ENCODE measurements at regions not wholly inside any gene's neighbourhood (a gene's known extent, or its start where the extent isn't known, plus 50 kb on each side); places are given as distances from the start of the nearest gene placed in this dataset.
"Not testable (repeated sequence)": the region's sequence is repeated elsewhere in the genome, so short reads cannot be mapped to it uniquely, and the experiment has no call there.

DNA sequence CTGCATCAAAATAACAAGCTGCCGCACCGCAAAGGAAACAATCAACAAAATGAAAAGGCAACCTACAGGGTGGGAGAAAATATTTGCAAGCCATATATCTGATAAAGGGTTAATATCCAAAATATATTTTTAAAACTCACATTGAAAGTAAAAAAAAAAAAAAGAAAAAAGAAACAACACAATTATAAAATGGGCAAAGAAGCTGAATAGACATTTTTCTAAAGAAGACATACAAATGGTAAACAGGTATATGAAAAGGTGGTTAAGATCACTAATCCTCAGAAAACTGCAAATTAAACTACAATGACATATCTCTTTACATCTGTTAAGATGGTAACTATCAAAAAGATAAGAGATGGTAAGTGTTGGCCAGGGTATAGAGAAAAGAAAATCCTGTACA, 105.4 kb upstream of the LY86 start:
- no peak for DNase-seq

DNA sequence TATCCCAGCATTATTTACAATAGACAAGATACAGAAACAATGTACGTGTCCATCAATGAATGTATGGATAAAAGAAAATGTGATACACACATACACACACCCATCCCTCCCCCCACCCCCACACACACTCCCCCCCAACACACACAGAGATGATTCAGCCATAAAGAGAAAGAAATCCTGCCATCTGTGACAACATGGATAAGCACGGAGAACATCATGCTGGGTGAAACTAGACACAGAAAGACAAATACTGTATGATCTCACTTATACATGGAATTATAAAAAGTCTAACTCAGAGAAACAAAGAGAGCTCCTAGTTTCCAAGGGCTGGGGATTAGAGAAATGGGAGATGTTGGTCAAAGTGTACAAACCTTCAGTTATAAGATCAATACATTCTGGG, 104.8 kb upstream of the LY86 start:
- DNase-seq, result no peak

DNA sequence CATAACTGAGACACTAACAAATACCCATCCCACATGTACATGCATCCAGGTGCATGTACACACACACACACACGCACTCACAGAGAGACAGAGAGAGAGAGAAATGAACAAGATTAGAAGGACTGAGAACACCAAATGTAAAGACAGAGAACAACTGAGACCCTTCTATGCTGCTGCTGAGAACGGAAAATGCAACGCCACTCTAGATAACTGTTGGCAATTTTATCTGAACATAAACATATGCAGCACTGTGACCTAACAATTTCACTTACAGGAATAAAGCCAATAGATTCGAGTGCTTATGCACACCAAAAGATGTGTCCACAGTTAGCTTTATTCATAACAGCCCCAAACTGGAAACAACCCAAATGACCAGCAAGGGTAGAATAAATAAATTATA, 103.8 kb upstream of the LY86 start:
- DNase-seq, result no peak

DNA sequence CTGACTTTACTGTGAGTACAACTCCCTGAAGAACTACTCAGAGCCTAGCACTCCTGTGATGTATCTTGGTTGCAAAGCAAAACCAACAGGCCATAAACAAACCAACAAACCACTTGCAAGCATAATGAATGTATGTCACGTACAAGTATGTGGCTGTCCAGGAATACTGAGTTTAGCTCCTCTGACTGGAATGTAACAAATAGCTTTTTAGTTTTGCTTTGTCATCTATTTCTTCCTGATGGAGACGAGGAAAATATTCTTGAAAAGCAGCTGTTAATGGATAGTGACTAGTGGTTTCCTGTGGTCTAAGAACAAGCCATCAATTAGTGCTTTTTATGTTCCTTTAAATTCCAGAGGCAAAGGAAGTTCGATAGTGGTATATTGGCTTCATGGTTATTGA, 101.9 kb upstream of the LY86 start:
- DNase-seq, result no peak

DNA sequence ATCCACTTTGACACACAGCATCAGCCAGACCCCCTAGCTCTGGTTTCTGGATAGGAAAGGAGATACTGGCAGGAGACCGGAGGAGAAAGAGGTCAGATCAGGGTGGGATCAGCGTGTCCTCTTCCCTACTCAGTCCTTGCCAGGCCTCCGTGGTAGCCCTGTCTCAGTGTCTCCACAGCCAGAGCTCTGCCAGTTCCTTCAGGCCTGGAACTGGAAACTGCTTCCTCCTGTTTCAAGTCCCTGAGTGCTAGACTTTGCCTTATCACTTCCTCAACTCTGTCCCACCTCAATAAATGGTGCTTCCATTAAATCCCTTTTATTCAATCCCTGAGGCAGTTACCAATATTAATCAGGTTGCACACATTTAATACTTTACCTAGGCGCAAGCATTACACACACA, 96.8 kb upstream of the LY86 start:
- peak in 2 of 4 experiments; percentile 34 to 40 for DNase-seq

DNA sequence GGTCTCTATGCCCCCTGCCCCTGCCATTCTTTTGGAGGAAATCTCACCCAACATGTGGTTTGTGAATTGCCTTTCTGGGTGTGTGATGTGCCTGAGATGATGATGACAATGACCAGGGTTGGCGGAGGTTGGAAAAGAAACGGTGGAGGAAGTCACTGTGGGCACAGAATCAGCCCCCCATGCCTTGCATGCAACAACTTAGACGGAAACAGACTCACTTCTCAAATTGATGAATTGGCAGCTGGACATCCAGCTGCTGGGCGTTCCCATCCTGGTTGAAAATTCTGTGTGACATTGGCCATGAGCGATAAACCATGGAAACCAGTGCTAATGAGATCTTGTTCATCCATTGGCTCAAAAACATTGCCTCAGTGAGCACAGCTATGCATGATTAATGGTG, 95.8 kb upstream of the LY86 start:
- DNase-seq, result peak in 3 of 4 experiments; percentile 28 to 33 (median 28)

DNA sequence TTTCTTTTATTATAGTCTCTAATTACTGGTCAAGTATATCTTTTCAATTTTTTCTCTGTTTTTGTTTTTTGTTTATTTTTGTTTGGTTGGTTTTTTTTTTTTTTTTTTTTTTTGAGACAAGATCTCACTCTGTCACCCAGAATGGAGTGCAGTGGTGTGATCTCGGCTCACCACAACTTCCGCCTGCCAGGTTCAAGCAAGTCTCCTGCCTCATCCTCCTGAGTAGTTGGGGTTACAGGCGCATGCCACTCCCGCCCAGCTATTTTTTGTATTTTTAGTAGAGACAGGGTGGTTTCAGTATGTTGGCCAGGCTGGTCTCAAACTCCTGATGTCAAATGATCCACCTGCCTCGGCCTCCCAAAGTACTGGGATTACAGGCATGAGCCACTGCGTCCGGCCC, 94.4 kb upstream of the LY86 start:
- not testable (repeated sequence) for DNase-seq

DNA sequence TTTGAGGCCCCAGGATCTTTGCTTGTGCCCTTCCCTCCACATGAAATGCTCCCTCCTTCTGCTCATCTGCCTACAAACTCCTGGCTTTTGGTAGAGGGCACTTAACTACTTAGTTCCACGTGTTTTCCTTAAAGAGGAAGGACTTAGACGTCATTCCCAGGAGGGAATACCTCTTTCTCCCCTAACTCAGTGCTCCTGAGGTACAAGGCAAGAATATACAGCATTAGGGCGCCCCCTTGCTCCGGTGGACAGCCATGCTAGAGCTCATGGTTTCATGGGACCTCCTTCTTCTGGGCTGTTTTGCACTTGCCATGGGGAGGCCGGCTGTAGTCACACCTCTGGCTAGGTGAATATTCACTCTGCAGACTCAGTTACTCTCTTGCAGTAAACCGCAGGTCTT, 93.8 kb upstream of the LY86 start:
- DNase-seq, result peak; percentile 72 to 85 (median 79)

DNA sequence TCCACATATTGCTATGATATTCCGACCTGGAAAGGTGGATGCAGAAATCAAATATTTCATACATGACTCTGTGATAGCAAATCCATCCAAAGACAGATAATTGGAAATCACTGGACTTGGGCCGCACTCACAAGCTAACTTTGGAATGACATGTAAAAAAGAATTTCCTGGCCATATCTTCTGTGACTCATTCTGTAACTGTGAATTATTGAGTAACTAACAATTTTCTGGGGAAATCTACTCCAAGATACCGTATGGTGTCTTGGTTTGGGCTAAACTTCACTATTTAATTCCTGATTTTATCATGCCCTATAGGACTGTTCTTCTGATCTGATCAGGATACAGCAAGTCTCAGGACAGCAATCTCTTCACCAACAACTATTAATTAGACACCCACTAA, 92.7 kb upstream of the LY86 start:
- peak in 2 of 4 experiments; percentile 43 to 47 for DNase-seq

DNA sequence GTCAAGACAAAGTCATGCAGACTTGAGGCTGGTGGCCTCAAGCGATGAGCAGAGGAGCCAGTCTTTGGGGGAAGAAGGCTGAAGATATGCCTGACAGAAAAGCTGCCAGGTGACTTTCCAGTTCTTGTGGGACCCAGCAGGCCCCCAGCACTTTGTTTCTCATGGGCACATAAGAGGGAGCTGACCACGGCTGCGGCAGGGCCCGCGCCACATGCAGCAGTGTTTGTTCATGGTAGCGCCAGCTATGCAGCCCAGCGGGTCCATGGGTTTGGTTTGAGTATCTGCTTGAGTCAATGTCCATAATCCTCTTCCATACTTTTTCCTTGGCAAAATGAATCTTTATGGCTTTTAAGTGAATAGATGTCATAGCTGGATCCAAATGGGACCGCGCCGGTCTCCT, 91.0 kb upstream of the LY86 start:
- no peak for DNase-seq

DNA sequence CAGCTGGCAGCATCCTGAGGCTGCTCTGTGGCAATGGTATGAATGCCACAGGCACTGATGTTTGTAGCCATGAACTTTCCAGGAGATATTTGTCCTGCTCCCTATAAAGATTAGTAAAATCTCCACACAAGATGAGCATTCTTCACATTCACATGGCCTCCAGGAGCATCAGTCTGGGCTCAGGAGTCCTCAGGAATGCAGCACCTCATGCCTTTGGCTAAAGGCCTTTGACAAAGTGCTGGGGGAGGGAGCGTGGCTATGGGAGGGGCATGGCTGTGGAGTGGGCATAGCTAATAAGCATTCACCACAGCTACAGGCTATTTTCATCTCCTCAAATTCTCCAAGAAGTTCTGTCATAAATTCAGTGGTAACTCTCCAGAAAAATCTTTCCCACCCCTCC, 90.5 kb upstream of the LY86 start:
- no peak for DNase-seq

DNA sequence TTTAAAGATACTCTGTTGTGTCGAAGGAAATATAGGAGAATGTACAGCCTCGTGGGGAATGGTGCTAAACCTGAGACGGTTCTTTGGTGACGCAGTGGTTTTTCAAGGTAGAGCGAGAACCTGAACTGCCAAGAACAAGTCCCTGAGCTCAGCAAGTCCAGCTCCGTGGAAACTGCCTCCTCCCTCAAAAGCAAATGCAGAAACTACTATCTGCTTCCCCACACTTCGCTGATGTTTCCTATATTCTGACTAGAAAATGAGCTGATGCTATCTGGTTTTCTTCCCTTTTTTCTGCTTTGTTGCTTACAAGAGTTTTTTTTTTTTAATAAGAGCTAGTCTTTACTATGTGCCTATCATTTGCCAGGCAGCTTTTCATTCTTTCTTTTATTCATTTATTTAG, 85.3 kb upstream of the LY86 start:
- DNase-seq, result peak; percentile 63 to 87 (median 77)

DNA sequence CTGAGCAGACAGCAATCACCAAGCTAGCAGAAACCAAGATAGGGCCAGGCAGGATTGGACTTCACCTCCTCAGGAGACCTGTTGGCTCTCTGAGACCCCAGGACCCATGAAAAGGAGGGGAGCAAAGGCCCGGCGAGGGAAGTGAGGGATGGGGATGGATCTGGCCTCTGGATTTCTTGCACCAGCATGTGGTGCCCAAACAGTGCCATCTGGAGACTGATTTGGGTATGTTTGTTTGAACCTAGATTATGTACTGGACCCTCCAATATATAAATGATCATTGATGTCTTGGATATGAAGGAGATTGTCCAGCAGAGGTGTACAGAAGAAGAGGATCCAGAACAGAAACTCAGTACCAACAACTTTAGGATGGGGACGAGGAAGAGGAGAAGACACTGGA, 83.4 kb upstream of the LY86 start:
- no peak for DNase-seq

DNA sequence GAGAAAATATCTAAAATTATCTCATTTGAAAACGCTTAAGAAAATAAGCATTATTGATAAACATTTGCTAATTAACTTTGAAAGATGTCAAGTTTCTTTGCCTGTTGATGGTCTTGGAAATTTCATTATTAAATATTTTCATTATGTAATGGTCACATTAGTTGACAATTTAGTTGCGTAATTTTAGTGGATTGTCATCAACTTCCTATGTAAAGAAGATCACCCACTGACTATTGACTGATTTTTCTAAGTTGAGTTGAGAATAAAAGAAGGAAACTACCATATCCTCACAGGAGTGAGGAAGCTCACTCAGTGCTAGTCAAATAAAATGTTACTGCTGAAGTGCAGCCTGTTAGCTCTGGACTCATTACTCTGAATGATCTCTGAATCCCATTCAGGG, 79.9 kb upstream of the LY86 start:
- peak in 2 of 4 experiments; percentile 61 to 64 for DNase-seq

DNA sequence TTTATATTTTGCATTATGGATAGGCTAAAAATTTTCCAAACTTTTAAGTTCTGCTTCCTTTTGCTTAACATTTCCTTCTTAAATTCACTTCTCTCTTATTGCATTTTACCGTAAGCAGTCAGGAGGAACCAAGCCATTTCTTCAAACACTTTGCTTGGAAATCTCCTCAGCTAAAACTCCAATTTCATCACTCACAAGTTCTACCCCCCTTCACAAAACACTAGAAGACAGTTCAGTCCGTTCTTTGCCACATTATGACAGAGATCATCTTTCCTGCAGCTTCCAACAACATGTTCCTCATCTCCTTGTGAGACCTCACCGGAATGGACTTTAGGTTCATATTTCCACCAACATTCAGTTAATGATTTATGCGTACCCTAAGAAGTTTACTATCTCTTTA, 79.2 kb upstream of the LY86 start:
- peak; percentile 26 to 69 (median 50) for DNase-seq

DNA sequence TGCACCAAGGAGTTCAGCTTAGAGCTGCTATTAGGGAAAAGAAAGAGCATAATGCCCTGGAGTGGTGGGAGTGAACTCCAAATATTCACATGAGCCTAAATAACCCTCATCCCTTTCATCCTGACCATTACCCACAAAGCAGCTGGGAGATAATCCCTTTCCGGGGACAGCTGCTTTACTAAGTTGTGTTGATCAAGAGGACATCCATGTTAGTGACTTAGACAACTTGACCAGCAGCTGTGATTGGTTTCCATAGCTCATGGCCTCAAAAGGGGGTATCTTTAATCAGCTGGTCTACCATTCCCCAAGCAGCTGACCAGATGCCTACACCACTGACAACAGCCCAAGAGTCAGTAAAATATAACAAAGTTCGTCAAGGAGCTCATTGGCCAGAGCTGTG, 75.8 kb upstream of the LY86 start:
- DNase-seq, result no peak

DNA sequence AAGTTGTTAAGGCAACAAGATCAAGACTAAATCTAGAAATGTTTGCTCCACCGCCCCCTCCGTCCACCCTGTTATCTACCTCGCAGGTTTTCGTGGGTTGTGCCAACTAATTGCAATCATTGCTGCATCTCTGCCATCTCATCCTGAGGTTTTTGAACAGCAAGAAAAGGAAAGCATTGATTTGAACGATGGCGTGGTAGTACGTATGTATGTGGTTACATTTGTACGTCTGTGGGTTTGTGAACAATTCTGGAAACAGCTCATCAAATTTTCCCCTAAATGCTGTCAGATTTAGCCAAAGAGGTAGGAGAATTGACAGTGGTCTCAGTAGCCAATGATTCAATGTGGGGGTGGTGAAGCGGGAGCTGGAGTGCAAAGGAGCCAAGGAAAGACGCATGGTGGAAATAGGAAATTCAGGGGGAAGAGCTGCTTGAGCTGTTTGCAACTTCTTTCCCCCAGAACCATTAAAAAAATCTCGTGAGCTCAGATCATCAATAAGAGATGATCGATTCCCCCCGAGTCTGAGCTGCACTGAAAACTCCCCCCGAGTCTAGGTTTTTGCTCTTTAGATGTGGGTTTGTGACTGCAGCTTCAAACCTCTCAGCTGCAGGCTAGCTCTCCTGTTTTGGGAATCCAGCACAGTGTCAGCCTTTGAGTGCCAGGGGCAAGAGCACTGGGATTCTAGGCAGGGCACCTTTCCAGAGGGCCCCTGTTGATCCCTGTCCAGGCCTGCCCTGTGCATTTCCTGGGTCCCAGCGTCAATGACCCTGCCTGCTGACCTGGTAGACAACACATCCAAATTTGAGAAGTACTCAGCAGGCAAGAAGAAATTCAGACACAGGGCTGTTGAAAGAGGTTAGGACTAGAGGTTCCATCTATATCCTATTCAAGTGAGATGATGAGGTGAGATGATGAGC, 72.6 kb upstream of the LY86 start:
- DNase-seq, result no peak

DNA sequence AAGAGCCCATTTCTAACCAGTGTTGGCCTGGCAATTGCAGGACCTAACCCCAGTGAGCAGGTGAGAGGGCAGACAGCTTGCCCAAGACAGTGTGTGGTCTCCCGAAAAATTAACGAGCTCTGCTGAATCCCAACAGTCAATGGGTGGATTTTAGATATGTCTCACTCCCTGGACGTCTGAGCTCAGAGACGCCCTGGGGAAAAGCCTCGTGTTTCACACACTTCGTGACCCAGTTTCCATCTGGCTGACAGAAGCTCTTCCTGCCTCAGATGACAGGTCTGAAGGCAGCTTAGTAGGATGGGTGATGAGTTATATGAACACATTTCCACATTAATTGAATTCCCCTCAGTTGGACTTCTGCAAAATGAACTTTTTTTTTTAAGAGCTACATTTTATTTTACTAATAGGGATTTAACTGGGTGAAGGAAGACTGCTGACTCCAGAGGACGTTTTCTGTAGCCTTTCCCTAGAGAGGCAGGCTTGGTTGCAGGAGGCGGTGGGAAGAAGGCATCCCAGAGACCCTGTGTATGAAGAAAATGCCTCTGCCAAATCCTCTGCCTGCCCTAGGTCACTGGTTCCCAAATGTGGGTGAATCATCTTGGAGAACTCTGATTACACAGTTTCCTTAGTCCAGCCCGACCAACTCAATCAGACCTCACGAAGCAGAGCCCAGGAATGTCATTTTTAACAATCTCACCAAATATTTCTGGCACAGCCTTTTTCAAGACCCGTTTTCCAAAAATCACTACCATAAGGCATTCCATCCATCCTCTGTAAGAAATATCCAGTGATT, 71.7 kb upstream of the LY86 start:
- DNase-seq, result peak in 2 of 4 experiments; percentile 30 to 42

DNA sequence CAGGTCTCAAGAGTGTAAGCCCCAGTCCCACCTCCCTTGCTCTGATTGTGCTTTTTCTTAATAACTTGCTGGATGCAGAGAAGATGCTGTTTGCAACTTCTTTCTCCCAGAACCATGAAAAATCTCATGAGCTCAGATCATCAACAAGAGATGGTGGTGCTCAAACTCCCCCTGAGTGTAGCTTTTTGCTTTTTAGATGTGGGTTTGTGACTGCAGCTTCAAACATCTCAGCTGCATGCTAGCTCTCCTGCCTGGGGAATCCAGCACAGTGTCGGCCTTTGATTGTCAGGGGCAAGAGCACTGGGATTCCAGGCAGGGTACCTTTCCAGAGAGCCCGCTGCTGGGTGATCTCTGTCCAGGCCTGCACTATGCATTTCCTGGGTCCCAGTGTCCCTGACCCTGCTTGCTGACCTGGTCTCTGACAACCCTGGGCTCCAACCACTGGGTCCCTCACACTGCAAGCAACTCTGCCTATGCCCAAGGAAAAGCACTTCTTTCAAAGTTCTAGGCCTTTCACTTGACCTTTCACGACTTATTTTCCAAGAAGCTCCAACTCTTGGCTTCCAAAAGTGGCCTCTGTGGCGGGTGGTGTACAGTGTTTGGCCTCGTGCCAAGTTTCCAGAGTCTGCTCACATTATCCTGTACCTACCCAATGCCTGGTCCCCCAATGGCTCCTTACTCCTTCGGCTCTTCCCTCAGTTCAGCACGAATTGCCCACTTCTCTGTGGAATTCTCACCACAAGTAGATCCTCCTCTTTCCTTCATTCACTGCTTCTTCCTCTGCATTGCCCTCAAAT, 69.7 kb upstream of the LY86 start:
- DNase-seq, result no peak

DNA sequence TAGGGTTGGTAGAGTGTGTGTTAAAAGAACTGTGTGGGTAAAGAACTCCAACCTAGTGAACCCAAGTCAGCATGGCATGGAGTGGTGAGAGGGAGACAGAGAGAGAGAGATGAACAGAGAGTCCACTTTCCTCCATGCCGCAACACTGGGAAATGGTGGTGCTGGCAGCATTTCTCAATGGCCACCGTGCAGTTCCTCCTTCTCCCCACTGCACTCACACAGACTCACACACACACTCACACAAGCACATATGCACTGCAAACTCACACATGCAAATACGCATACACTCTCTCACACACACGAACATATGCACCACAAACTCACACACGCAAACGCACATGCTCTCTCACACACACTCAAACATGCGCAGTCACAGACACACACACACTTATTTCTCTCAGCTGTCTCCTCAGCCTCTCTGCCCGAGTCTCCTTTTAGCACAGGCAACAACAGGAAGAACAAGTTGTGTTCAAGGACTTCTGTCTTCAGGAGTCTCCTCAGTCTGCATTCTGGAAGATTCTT, 66.5 kb upstream of the LY86 start:
- peak in 3 of 4 experiments; percentile 20 to 28 (median 24) for DNase-seq

DNA sequence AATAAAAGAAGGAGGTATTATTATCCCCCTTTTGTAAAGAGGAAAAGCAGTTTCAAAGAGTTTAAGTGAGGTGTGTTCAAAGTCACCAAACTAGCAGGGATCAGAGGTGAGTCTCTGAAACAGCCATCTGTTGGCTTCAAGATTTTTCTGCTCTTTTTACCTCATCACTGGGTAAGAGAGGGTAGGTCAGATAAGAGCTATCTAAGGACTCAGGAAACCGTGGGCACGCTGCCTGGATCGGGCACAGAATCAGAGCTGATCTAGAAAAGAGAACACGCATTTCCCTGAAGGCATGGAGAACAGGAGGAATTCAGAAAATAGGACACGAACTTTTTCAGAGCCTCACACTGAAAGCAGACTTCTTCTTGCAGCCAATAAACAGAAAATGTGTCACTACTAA, 65.8 kb upstream of the LY86 start:
- DNase-seq, result no peak

DNA sequence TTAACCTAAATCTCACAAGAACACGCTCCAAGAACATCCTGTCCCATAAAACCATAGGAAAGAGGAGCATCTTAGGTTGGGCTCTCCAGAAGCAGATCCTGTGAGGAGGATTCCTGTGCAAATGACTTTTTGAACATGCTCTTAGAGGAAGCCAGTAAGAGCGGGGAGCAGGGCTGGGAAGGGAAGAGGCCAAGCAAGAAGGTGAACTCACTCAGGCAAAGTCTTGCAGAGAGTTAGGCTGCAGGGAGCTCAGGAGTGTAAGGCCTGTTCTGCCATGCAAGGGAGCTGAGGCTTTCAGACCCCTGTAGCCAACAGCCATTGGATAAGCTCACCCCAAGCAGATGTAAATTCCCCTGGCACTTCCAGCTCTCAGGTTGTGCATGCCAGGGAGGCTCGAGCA, 63.6 kb upstream of the LY86 start:
- no peak for DNase-seq

DNA sequence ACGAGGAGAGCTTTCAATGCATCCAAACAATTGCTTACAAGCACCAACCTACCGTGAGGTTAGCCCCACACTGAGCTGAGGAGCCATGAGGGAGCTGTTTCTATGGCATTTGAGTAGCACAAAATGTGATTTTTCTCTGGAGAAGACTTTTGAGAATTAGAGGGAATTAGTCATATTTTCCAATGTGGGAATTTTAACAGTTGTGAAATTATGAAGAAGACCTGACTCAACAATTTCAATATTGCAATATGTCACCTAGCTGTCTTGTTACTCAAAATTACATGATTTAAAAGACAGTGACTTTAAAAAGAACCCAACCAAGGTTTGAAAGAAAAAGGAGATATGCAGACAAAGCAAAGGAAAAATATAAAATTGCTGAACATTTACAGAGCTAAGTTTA, 62.6 kb upstream of the LY86 start:
- DNase-seq, result no peak
